HCT116 (cell line): ENCODE measurements at regions not wholly inside any gene's neighbourhood (a gene's known extent, or its start where the extent isn't known, plus 50 kb on each side); places are given as distances from the start of the nearest gene placed in this dataset.

ENCODE experiments used
- EZH2 ChIP-seq: fragments of 200-600 bp; sonication (generic); IDR thresholded peaks from 2 replicates; pipeline ENCODE4 v1.6.1; 2017; ENCODE audit warnings: antibody characterized with exemption, mixed run types
- EZH2phosphoT487 ChIP-seq: fragments of 200-600 bp; IDR thresholded peaks from 2 replicates; pipeline ENCODE4 v1.6.1; 2018; ENCODE audit warnings: antibody characterized with exemption, borderline replicate concordance
- FOSL1 ChIP-seq: IDR thresholded peaks from 2 replicates; pipeline ENCODE4 v1.6.1; 2012; ENCODE audit warnings: low read depth
- JUND ChIP-seq: IDR thresholded peaks from 2 replicates; pipeline ENCODE4 v1.6.1; 2012
- POLR2A ChIP-seq: IDR thresholded peaks from 2 replicates; pipeline ENCODE4 v1.7.0; 2011; ENCODE audit warnings: borderline replicate concordance; ENCODE audit not compliant: insufficient read depth, insufficient read length; ENCODE audit errors: extremely low read depth
- POLR2AphosphoS5 ChIP-seq: IDR thresholded peaks from 2 replicates; pipeline ENCODE4 v1.6.1; 2011; ENCODE audit warnings: mild to moderate bottlenecking, low read depth, low read length, moderate library complexity
- REST ChIP-seq: IDR thresholded peaks from 2 replicates; pipeline ENCODE4 v1.6.1; 2012; ENCODE audit warnings: low read depth
- SIN3A ChIP-seq: IDR thresholded peaks from 2 replicates; pipeline ENCODE4 v1.6.1; 2012; ENCODE audit warnings: low read depth
- SRF ChIP-seq: IDR thresholded peaks from 2 replicates; pipeline ENCODE4 v1.6.1; 2012; ENCODE audit warnings: low read depth
- TCF7L2 ChIP-seq: IDR thresholded peaks from 2 replicates; pipeline ENCODE4 v1.7.0; 2011; ENCODE audit warnings: borderline replicate concordance, inconsistent platforms; ENCODE audit not compliant: insufficient read depth, insufficient read length; ENCODE audit errors: extremely low read depth
- YY1 ChIP-seq: IDR thresholded peaks from 2 replicates; pipeline ENCODE4 v1.6.1; 2011; ENCODE audit warnings: low read length, low read depth, moderate library complexity, mild to moderate bottlenecking; ENCODE audit not compliant: insufficient replicate concordance; ENCODE audit errors: extremely low read depth
- ZFX ChIP-seq: fragments of 450-650 bp; IDR thresholded peaks from 2 replicates; pipeline ENCODE4 v1.6.1; 2017
- TF ChIP-seq, protein P1 (sequence below), 3 experiments: fragments of 200-600 bp in 1 of 3; sonication (generic) in 1 of 3; IDR thresholded peaks in 2 of 3; conservative IDR thresholded peaks in 1 of 3; 2 replicates each; pipeline ENCODE4 v1.5.1; 2012 to 2017; ENCODE audit warnings: low read depth in 2 of 3, low read length in 2 of 3, antibody characterized with exemption in 1 of 3, borderline replicate concordance in 1 of 3, control low read depth in 1 of 3, mild to moderate bottlenecking in 1 of 3, mixed read lengths in 1 of 3, mixed run types in 1 of 3, moderate library complexity in 1 of 3; ENCODE audit not compliant: insufficient read depth in 1 of 3

DNA sequence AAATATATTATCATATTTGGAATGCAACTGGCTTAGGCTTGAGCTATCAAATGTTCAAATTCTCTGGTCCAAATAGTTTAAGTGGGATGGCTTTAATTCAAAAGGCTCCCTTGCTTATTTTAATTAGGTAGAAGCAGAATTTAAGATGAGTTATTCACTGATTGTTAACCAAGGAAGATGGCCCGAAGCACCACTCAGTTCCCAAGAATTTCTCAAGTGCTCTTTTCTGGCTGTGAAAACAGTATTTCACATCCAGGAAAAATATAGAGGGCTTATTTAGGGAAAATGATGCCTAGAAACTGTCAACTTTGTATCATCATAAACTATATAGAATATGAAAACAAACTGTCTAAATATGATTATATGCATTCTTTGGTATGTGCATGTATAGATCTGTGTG, 246.5 kb upstream of the SFRP2 start:
- TF ChIP-seq JUND (no peak), EZH2phosphoT487 (no peak), POLR2A (no peak), REST (no peak), YY1 (no peak), FOSL1 (no peak), TCF7L2 (no peak), POLR2AphosphoS5 (no peak), SIN3A (no peak), ZFX (no peak), EZH2 (no peak), SRF (no peak)
- TF ChIP-seq, protein P1, sequence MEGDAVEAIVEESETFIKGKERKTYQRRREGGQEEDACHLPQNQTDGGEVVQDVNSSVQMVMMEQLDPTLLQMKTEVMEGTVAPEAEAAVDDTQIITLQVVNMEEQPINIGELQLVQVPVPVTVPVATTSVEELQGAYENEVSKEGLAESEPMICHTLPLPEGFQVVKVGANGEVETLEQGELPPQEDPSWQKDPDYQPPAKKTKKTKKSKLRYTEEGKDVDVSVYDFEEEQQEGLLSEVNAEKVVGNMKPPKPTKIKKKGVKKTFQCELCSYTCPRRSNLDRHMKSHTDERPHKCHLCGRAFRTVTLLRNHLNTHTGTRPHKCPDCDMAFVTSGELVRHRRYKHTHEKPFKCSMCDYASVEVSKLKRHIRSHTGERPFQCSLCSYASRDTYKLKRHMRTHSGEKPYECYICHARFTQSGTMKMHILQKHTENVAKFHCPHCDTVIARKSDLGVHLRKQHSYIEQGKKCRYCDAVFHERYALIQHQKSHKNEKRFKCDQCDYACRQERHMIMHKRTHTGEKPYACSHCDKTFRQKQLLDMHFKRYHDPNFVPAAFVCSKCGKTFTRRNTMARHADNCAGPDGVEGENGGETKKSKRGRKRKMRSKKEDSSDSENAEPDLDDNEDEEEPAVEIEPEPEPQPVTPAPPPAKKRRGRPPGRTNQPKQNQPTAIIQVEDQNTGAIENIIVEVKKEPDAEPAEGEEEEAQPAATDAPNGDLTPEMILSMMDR (IDR thresholded peaks at IDR 0.05 in 2 of 3, conservative IDR thresholded peaks at IDR 0.05 in 1 of 3; ENCODE audit: borderline replicate concordance in 1 of 3, insufficient read depth in 1 of 3, low read depth in 2 of 3, low read length in 2 of 3): no peak
